Adrenal gland (tissue), 5 donors: ENCODE measurements at regions not wholly inside any gene's neighbourhood (a gene's known extent, or its start where the extent isn't known, plus 50 kb on each side); places are given as distances from the start of the nearest gene placed in this dataset.

ENCODE experiments used
- POLR2A ChIP-seq, 2 donors: fragments of 450-650 bp; IDR thresholded peaks; one replicate each; pipeline ENCODE4 v1.6.1; 2017; ENCODE audit warnings: antibody characterized with exemption in 2 of 2, mild to moderate bottlenecking in 2 of 2, moderate library complexity in 1 of 2
- TF ChIP-seq, protein P1 (sequence below), 6 experiments: fragments of 450-650 bp in 4 of 6; fragments of 200-600 bp in 2 of 6; sonication (generic) in 1 of 6; IDR thresholded peaks; 1 replicate in 5 of 6; 2 replicates in 1 of 6; pipeline versions ENCODE4 v1.5.1 to v1.8.0; 2016 to 2021; ENCODE audit warnings: antibody characterized with exemption in 6 of 6, mild to moderate bottlenecking in 2 of 6, moderate library complexity in 1 of 6
- donor health status: DM: no; HTN: no; CAD: no.

DNA sequence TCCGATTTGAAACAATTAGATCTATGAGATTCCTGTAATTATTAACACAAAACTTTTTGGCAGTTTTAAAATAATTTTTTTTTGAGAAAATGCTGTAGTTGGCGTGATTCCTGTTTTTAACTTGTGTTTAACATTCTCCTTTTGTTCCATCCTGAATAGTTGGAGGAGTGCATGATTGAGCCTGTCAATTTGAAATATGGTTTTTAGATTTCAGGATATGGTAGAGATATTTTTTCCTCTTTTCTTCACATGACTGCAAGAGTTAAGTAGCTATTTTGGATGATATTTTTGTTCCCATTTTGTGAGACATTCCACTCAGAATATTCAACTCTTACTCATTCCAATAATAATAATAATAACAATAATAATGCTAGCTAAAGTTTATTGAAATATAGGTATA, 241.7 kb upstream of the MAN1A1 start:
- TF ChIP-seq, protein P1, sequence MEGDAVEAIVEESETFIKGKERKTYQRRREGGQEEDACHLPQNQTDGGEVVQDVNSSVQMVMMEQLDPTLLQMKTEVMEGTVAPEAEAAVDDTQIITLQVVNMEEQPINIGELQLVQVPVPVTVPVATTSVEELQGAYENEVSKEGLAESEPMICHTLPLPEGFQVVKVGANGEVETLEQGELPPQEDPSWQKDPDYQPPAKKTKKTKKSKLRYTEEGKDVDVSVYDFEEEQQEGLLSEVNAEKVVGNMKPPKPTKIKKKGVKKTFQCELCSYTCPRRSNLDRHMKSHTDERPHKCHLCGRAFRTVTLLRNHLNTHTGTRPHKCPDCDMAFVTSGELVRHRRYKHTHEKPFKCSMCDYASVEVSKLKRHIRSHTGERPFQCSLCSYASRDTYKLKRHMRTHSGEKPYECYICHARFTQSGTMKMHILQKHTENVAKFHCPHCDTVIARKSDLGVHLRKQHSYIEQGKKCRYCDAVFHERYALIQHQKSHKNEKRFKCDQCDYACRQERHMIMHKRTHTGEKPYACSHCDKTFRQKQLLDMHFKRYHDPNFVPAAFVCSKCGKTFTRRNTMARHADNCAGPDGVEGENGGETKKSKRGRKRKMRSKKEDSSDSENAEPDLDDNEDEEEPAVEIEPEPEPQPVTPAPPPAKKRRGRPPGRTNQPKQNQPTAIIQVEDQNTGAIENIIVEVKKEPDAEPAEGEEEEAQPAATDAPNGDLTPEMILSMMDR (IDR thresholded peaks at IDR 0.05), result no peak
- no peak for TF ChIP-seq POLR2A (IDR thresholded peaks at IDR 0.05)
